Anterior cingulate cortex (tissue), 58 donors: ENCODE measurements at regions not wholly inside any gene's neighbourhood (a gene's known extent, or its start where the extent isn't known, plus 50 kb on each side); places are given as distances from the start of the nearest gene placed in this dataset.
"Not testable (repeated sequence)": the region's sequence is repeated elsewhere in the genome, so short reads cannot be mapped to it uniquely, and the experiment has no call there.

Source experiments
- DNase-seq, 58 donors: peaks; one replicate each; lab custom pipeline; 2025; lab: John Stamatoyannopoulos, UW

GRCh38 chr11:69915501-69916250 is 96.5 kb upstream of the FGF3 start:
- peak in 30 of 58 donors; percentile 5 to 66 (median 22) for DNase-seq

GRCh38 chr11:69916251-69916649 is 97.0 kb upstream of the FGF3 start:
- DNase-seq: not testable (repeated sequence)

- DNase-seq: no peak
These were observed 97.7 kb upstream of the FGF3 start for GRCh38 chr11:69916806-69917387.

- no peak for DNase-seq
These were observed 98.3 kb upstream of the FGF3 start for GRCh38 chr11:69917529-69917928.

GRCh38 chr11:69918231-69918937 is 99.2 kb upstream of the FGF3 start:
- DNase-seq: peak in 5 of 58 donors; percentile 7 to 11 (median 8)

GRCh38 chr11:69918938-69919650 is 99.9 kb upstream of the FGF3 start:
- DNase-seq: peak in 37 of 58 donors; percentile 4 to 77 (median 24)

- no peak for DNase-seq
These were observed 100.6 kb upstream of the FGF3 start for GRCh38 chr11:69919659-69920344.

GRCh38 chr11:69920345-69921127 is 101.3 kb upstream of the FGF3 start:
- DNase-seq: no peak

- no peak for DNase-seq
These were observed 102.2 kb upstream of the FGF3 start for GRCh38 chr11:69921128-69922014.

- no peak for DNase-seq
These were observed 102.9 kb upstream of the FGF3 start for GRCh38 chr11:69922015-69922595.

GRCh38 chr11:69922596-69923111 is 103.4 kb upstream of the FGF3 start:
- DNase-seq: no peak

GRCh38 chr11:69923196-69923595 is 104.0 kb upstream of the FGF3 start:
- no peak for DNase-seq

- DNase-seq: no peak
These were observed 104.6 kb upstream of the FGF3 start for GRCh38 chr11:69923641-69924307.

- DNase-seq: no peak
These were observed 105.3 kb upstream of the FGF3 start for GRCh38 chr11:69924308-69925161.

GRCh38 chr11:69925366-69926196 is 106.4 kb upstream of the FGF3 start:
- DNase-seq: no peak
